ENCODE measurements at regions not wholly inside any gene's neighbourhood (a gene's known extent, or its start where the extent isn't known, plus 50 kb on each side); places are given as distances from the start of the nearest gene placed in this dataset.

DNA sequence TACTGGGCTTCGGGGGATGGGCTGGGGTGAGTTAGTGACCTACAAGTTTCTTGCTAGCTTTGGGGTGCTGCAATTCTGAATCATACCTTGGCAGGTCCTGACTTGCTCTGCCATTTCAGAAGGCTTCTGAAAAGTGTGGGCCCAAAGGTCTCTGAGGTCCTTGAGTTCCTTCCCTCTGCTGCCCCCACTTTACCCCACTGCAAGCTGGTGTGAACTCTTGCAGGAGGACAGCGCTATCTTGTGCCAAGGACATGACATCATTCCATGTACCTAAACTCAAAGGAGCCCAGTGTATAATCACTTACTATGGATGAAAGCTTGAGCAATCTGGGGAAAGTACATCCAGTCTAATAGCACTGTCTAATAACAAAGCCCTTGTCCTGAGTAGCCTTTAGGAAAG is 157.4 kb downstream of the RMI1 start:
- Histone ChIP-seq H2AFZ (ENCODE audit: low read depth, low read length, poor library complexity, severe bottlenecking) (no peak overlapping the region), H3K9ac (ENCODE audit: low read length) (no peak overlapping the region), H4K20me1 (ENCODE audit: insufficient read depth) (no peaks in the 10 kb centered on the region), H3K9me3 (ENCODE audit: control insufficient read depth in 1 of 2, insufficient read depth in 1 of 2, low read depth in 1 of 2, low read length in 2 of 2) (no peaks in the 10 kb centered on the region), H3K27me3 (ENCODE audit: insufficient read depth, low read length) (no peaks in the 10 kb centered on the region), H3K27ac (ENCODE audit: low read depth, low read length) (no peak overlapping the region), H3K9me2 (ENCODE audit: insufficient read depth) (no peaks in the 10 kb centered on the region), H3K4me3 (replicated peaks in 1 of 2; ENCODE audit: low read depth in 1 of 2, low read length in 2 of 2) (no peak overlapping the region), H3K4me1 (ENCODE audit: control insufficient read depth in 1 of 2, insufficient read depth in 2 of 2, low read length in 2 of 2) (0 out of 4 replicates have a peak, but pooled peaks cover 0 to 2% of the 10 kb centered on the region in 2 experiments), H3K79me2 (ENCODE audit: insufficient read depth, low read length) (no peaks in the 10 kb centered on the region), H3K4me2 (ENCODE audit: low read length) (no peak overlapping the region), H3K36me3 (ENCODE audit: control insufficient read depth in 1 of 2, insufficient read depth in 2 of 2, low read length in 2 of 2) (no peaks in the 10 kb centered on the region)
- no peak for TF ChIP-seq CTCF (IDR thresholded peaks at IDR 0.05 in 2 of 3, conservative IDR thresholded peaks at IDR 0.05 in 1 of 3; ENCODE audit: borderline replicate concordance in 1 of 3, insufficient read depth in 1 of 3, low read depth in 2 of 3, low read length in 2 of 3)
- TF ChIP-seq EZH2phosphoT487 (IDR thresholded peaks at IDR 0.05; ENCODE audit: borderline replicate concordance) = no peak
- TF ChIP-seq REST (IDR thresholded peaks at IDR 0.05; ENCODE audit: low read depth) = no peak
- TF ChIP-seq SRF (IDR thresholded peaks at IDR 0.05; ENCODE audit: low read depth) = no peak
- TF ChIP-seq CEBPB (IDR thresholded peaks at IDR 0.05; ENCODE audit: low read depth) = no peak
- TF ChIP-seq, protein P1, sequence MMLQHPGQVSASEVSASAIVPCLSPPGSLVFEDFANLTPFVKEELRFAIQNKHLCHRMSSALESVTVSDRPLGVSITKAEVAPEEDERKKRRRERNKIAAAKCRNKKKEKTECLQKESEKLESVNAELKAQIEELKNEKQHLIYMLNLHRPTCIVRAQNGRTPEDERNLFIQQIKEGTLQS (IDR thresholded peaks at IDR 0.05) = no peak
- TF ChIP-seq ZBTB33 (IDR thresholded peaks at IDR 0.05; ENCODE audit: extremely low read depth, insufficient replicate concordance, low read length) = no peak
- no peak for TF ChIP-seq SIN3A (IDR thresholded peaks at IDR 0.05; ENCODE audit: low read depth)
- no peak for TF ChIP-seq POLR2AphosphoS5 (IDR thresholded peaks at IDR 0.05; ENCODE audit: low read depth, low read length)
- no peak for TF ChIP-seq POLR2A (IDR thresholded peaks at IDR 0.05; ENCODE audit: borderline replicate concordance, extremely low read depth, insufficient read depth, insufficient read length)
- TF ChIP-seq TCF7L2 (IDR thresholded peaks at IDR 0.05; ENCODE audit: borderline replicate concordance, extremely low read depth, insufficient read depth, insufficient read length) = no peak
- no peak for DNase-seq (ENCODE audit: low read depth, low spot score)
- intact Hi-C loops (cut with micrococcal nuclease) = no loop called here
- ChIA-PET CTCF (no interaction called here), POLR2A (no interaction called here), RAD21 (ENCODE audit: low non-redundant PET in 1 of 2, low total read pairs in 2 of 2, uncharacterized antibody in 2 of 2, unreplicated experiment in 2 of 2) (no interaction called here)
- no TSS peak for BruUV-seq (replicated peaks)
- ATAC-seq = no peak

Measured in HCT116 (cell line).